PC-9 (cell line): ENCODE measurements at regions not wholly inside any gene's neighbourhood (a gene's known extent, or its start where the extent isn't known, plus 50 kb on each side); places are given as distances from the start of the nearest gene placed in this dataset.
A peak's percentile ranks its signal among the peaks of the same experiment; 100 is the strongest.

Experiments used
- BruUV-seq: library from RNA; stranded (reverse); fragments of 400-500 nt; replicated peaks from 2 replicates; lab custom pipeline; 2021; lab: Mats Ljungman, UMichigan
- CTCF ChIA-PET: fragments of 300-600 bp; sonication (Branson Sonifier 250); formaldehyde crosslinking; loops from one replicate; lab custom pipeline; 2022; ENCODE audit warnings: antibody characterized with exemption; lab: Charles Lee
- POLR2A ChIA-PET: fragments of 300-600 bp; sonication (Branson Sonifier 250); formaldehyde crosslinking; loops from one replicate; lab custom pipeline; 2022; ENCODE audit warnings: antibody characterized with exemption; ENCODE audit not compliant: unreplicated experiment; lab: Charles Lee
- DNase-seq, 2 experiments: peaks; one replicate each; pipeline versions ENCODE4 v3.0.0 to v3.0.0-alpha.2; 2015 to 2022; ENCODE audit warnings: mixed read lengths in 1 of 2
- H2AFZ ChIP-seq: fragments of 200-600 bp; sonication (generic); 2 replicates; pipeline ENCODE4 v1.8.1; 2017; ENCODE audit warnings: antibody characterized with exemption
- H3F3A ChIP-seq: fragments of 200-600 bp; sonication (generic); 2 replicates; pipeline ENCODE4 v1.8.1; 2017; ENCODE audit warnings: antibody characterized with exemption, mild to moderate bottlenecking, low read depth; ENCODE audit not compliant: insufficient read depth
- H3K27ac ChIP-seq: fragments of 200-600 bp; sonication (generic); 2 replicates; pipeline ENCODE4 v1.6.1; 2016; ENCODE audit warnings: mixed run types
- H3K27me3 ChIP-seq: fragments of 200-600 bp; sonication (generic); 2 replicates; pipeline ENCODE4 v1.6.1; 2016; ENCODE audit warnings: low read depth, mixed run types; ENCODE audit not compliant: insufficient read depth
- H3K36me3 ChIP-seq: fragments of 200-600 bp; sonication (generic); 2 replicates; pipeline ENCODE4 v1.6.1; 2016; ENCODE audit warnings: low read depth, mixed run types
- H3K4me1 ChIP-seq: fragments of 200-600 bp; sonication (generic); replicated peaks from 2 replicates; pipeline ENCODE4 v1.6.1; 2016; ENCODE audit warnings: mixed run types; ENCODE audit not compliant: insufficient read depth
- H3K4me2 ChIP-seq: fragments of 200-600 bp; sonication (generic); 2 replicates; pipeline ENCODE4 v1.6.1; 2017; ENCODE audit warnings: mixed run types
- H3K4me3 ChIP-seq: fragments of 200-600 bp; sonication (generic); 2 replicates; pipeline ENCODE4 v1.6.1; 2016; ENCODE audit warnings: mixed run types
- H3K79me2 ChIP-seq: fragments of 200-600 bp; sonication (generic); 2 replicates; pipeline ENCODE4 v1.6.1; 2017; ENCODE audit warnings: low read depth, mixed run types
- H3K9me2 ChIP-seq: fragments of 200-600 bp; sonication (generic); 2 replicates; pipeline ENCODE4 v1.8.1; 2017; ENCODE audit warnings: mild to moderate bottlenecking; ENCODE audit not compliant: insufficient read depth
- H3K9me3 ChIP-seq: fragments of 200-600 bp; sonication (generic); 2 replicates; pipeline ENCODE4 v1.8.1; 2016; ENCODE audit warnings: low read depth; ENCODE audit not compliant: insufficient read depth
- H4K20me1 ChIP-seq: fragments of 200-600 bp; sonication (generic); 2 replicates; pipeline ENCODE4 v1.8.1; 2017; ENCODE audit not compliant: insufficient read depth
- CTCF ChIP-seq: fragments of 200-600 bp; sonication (generic); conservative IDR thresholded peaks from 2 replicates; pipeline ENCODE4 v1.6.1; 2017; ENCODE audit warnings: mixed run types, antibody characterized with exemption, mild to moderate bottlenecking, moderate library complexity
- EZH2 ChIP-seq: fragments of 200-600 bp; sonication (generic); IDR thresholded peaks from 2 replicates; pipeline ENCODE4 v1.8.0; 2017; ENCODE audit warnings: antibody characterized with exemption, low read depth
- intact Hi-C: fragments of 100-400 bp; cut with micrococcal nuclease; formaldehyde crosslinking; loops from one replicate; pipeline ENCODE4 v1.10.0; 2022; ENCODE audit not compliant: unreplicated experiment

- peak overlapping the region; percentile 78 for H2AFZ ChIP-seq
- intact Hi-C loops: loop anchor here (1.0 to 5.0 kb wide), 5 partner anchors 39 to 235 kb away; no protein-coding TSS in a partner anchor
Observed at GRCh38 chr2:120441744-120442471, 96.0 kb downstream of the INHBB start.

GRCh38 chr2:120442541-120442922 is 96.6 kb downstream of the INHBB start:
- CTCF ChIA-PET: interaction anchor here (0.6 to 1.2 kb wide), 2 partner anchors 23 to 46 kb away, joined by 3 read pairs; no protein-coding TSS in a partner anchor
- no peaks in the 10 kb centered on the region for H4K20me1 ChIP-seq
- POLR2A ChIA-PET: interaction anchor here (0.9 kb wide), 1 partner anchor 98 kb away, joined by 4 read pairs; no protein-coding TSS in a partner anchor
- DNase-seq: no peak
- TF ChIP-seq EZH2: no peak
- no peak for TF ChIP-seq CTCF
- H3K9me3 ChIP-seq: no peaks in the 10 kb centered on the region
- H3K27ac ChIP-seq: peak overlapping the region; percentile 32
- TSS peak; percentile 99 for BruUV-seq
- peak overlapping the region; percentile 99 for H3K4me2 ChIP-seq
- peak overlapping the region; percentile 78 for H2AFZ ChIP-seq
- peak overlapping the region; percentile 61 for H3K4me3 ChIP-seq
- H3K36me3 ChIP-seq: no peaks in the 10 kb centered on the region
- intact Hi-C loops: loop anchor here (1.0 to 5.0 kb wide), 5 partner anchors 39 to 235 kb away; no protein-coding TSS in a partner anchor
- H3K4me1 ChIP-seq: peaks cover 22% of the 10 kb centered on the region
- H3F3A ChIP-seq: peaks cover 5% of the 10 kb centered on the region; the same call in 1 of the 2 replicates
- H3K9me2 ChIP-seq: no peaks in the 10 kb centered on the region
- no peaks in the 10 kb centered on the region for H3K79me2 ChIP-seq
- H3K27me3 ChIP-seq: no peaks in the 10 kb centered on the region

More at GRCh38 chr2:120441744-120442471, 96.0 kb downstream of the INHBB start:
- Histone ChIP-seq H4K20me1 (no peaks in the 10 kb centered on the region), H3K9me2 (no peaks in the 10 kb centered on the region), H3K79me2 (no peaks in the 10 kb centered on the region), H3K4me3 (peak overlapping the region; percentile 61), H3K4me2 (peak overlapping the region; percentile 99), H3K36me3 (no peaks in the 10 kb centered on the region), H3K27me3 (no peaks in the 10 kb centered on the region), H3F3A (peaks cover 6% of the 10 kb centered on the region; the same call in 1 of the 2 replicates), H3K9me3 (no peaks in the 10 kb centered on the region), H3K4me1 (peaks cover 24% of the 10 kb centered on the region), H3K27ac (peak overlapping the region; percentile 32; the same call in 1 of the 2 replicates)
- BruUV-seq: no TSS peak
- ChIA-PET POLR2A (interaction anchor here (0.9 kb wide), 1 partner anchor 98 kb away, joined by 4 read pairs; no protein-coding TSS in a partner anchor), CTCF (interaction anchor here (0.6 to 1.2 kb wide), 2 partner anchors 23 to 46 kb away, joined by 3 read pairs; no protein-coding TSS in a partner anchor)
- no peak for TF ChIP-seq EZH2
- no peak for TF ChIP-seq CTCF
- peak; percentile 75 to 77 for DNase-seq

GRCh38 chr2:120442923-120443571 is 97.1 kb downstream of the INHBB start:
- H3K27me3 ChIP-seq: no peaks in the 10 kb centered on the region
- BruUV-seq: no TSS peak
- H4K20me1 ChIP-seq: no peaks in the 10 kb centered on the region
- peak overlapping the region; percentile 99 for H3K4me2 ChIP-seq
- peak; percentile 82 to 95 for DNase-seq
- no peaks in the 10 kb centered on the region for H3K36me3 ChIP-seq
- no peak overlapping the region for H3K27ac ChIP-seq
- TF ChIP-seq EZH2: no peak
- no peak for TF ChIP-seq CTCF
- ChIA-PET POLR2A (interaction anchor here (0.7 to 0.9 kb wide), 2 partner anchors 73 to 97 kb away, joined by 4 to 6 read pairs; no protein-coding TSS in a partner anchor), CTCF (interaction anchor here (1.2 kb wide), 1 partner anchor 24 kb away, joined by 3 read pairs; no protein-coding TSS in a partner anchor)
- H3K4me3 ChIP-seq: peak overlapping the region; percentile 61
- H3K79me2 ChIP-seq: no peaks in the 10 kb centered on the region
- no peaks in the 10 kb centered on the region for H3K9me2 ChIP-seq
- H3K9me3 ChIP-seq: no peaks in the 10 kb centered on the region
- peaks cover 5% of the 10 kb centered on the region; the same call in 1 of the 2 replicates for H3F3A ChIP-seq
- intact Hi-C loops: loop anchor here (1.0 to 5.0 kb wide), 5 partner anchors 40 to 234 kb away; no protein-coding TSS in a partner anchor
- H2AFZ ChIP-seq: peak overlapping the region; percentile 78
- peaks cover 22% of the 10 kb centered on the region for H3K4me1 ChIP-seq
